Heart right ventricle (tissue), 16 donors: ENCODE measurements at regions not wholly inside any gene's neighbourhood (a gene's known extent, or its start where the extent isn't known, plus 50 kb on each side); places are given as distances from the start of the nearest gene placed in this dataset.

Experiments used
- ATAC-seq, 8 donors: fragments of 200-7000 bp; cut with Tn5 transposase; one replicate each; pipeline ENCODE4 v1.9.1; 2020; ENCODE audit warnings: mild to moderate bottlenecking in 8 of 8, moderate library complexity in 8 of 8, moderate number of reproducible peaks in 1 of 8
- DNase-seq, 2 donors: peaks; one replicate each; pipeline ENCODE4 v3.0.0-alpha.2; 2020
- H3K27ac ChIP-seq, 10 donors: fragments of 200-600 bp; sonication (generic) in 2 of 10; one replicate each; pipeline versions ENCODE4 v1.5.0 to v1.8.0; 2020 to 2022; ENCODE audit warnings: mild to moderate bottlenecking in 3 of 10
- H3K27me3 ChIP-seq, 7 donors: fragments of 200-600 bp; one replicate each; pipeline ENCODE4 v1.8.0; 2021 to 2022; ENCODE audit warnings: mild to moderate bottlenecking in 2 of 7
- H3K36me3 ChIP-seq, 9 donors: fragments of 200-600 bp; sonication (generic) in 1 of 9; one replicate each; pipeline versions ENCODE4 v1.5.0 to v1.8.0; 2020 to 2022; ENCODE audit warnings: mild to moderate bottlenecking in 2 of 9
- H3K4me1 ChIP-seq, 9 donors: fragments of 200-600 bp; sonication (generic) in 1 of 9; one replicate each; pipeline versions ENCODE4 v1.5.0 to v1.8.0; 2020 to 2022; ENCODE audit warnings: mild to moderate bottlenecking in 4 of 9
- H3K4me3 ChIP-seq, 10 donors: fragments of 200-600 bp; sonication (generic) in 2 of 10; one replicate each; pipeline versions ENCODE4 v1.5.0 to v1.8.0; 2020 to 2022; ENCODE audit warnings: mild to moderate bottlenecking in 7 of 10, moderate library complexity in 2 of 10
- H3K9me3 ChIP-seq, 11 donors: fragments of 200-600 bp in 10 of 11; sonication (generic) in 2 of 11; one replicate each; pipeline versions ENCODE4 v1.5.0 to v1.8.0; 2013 to 2022; ENCODE audit warnings: mild to moderate bottlenecking in 2 of 11, control low read depth in 1 of 11, moderate library complexity in 1 of 11
- WGBS, 2 donors: extraction: QIAGEN DNeasy Blood & Tissue Kit; methylation state at CpG; one replicate each; pipeline ENCODE4 v1.1.7; 2013; ENCODE audit warnings: inconsistent platforms in 1 of 2; 5-methylcytosine and 5-hydroxymethylcytosine counted together
- intact Hi-C, 10 donors: fragments of 100-400 bp; cut with DNase I; formaldehyde crosslinking; loops; one replicate each; pipeline versions ENCODE4 v1.11.1 to v1.14.2; 2022
- TF ChIP-seq, protein P1 (sequence below), 9 donors: fragments of 200-600 bp; sonication (generic) in 2 of 9; IDR thresholded peaks; one replicate each; pipeline versions ENCODE4 v1.5.0 to v1.8.0; 2021 to 2022; ENCODE audit warnings: antibody characterized with exemption in 9 of 9, mild to moderate bottlenecking in 5 of 9, moderate library complexity in 1 of 9
- donor health status: Arrhythmogenic right ventricular cardiomyopathy.
- donor health status: ischemic (EF 13 %, LVEDD 7.1; RV severe dilation, severe dysfunction).
- donor health status: healthy with polysubstance abuse.
- donor health status: DM: no; HTN: yes; CAD: no.
- donor health status: DM: no; HTN: no; CAD: no.
- donor health status: ischemic (EF 25% LVEDD 6.9; RV normal size, moderate dysfunction).
- donor health status: ischemic (EF 25% LVEDD 5.7; RV mildly dilated, moderate dysfunction).
- donor health status: healthy.
- donor health status: DM: yes; HTN: yes; CAD: no.
- donor health status: Ischemic cardiomyopathy.
- donor health status: ischemic (EF 35%, LVEDD 5.7; RV mildly dilated, moderate dysfunction).
- donor health status: nonischemic (EF 11% LVEDD 7.7; RV severe dilation, severe dysfunction).
- donor health status: DM: yes; HTN: yes; CAD: no.
- donor health status: PGD.
- donor health status: ischemic (EF 29% LVEDD 5.4; RV normal size, mild dysfunction).
- donor health status: nonischemic (EF 23%, LVEDD 6.1; RV moderate dilation, normal function).

- ATAC-seq (peak; percentile 72 to 97 (median 88)), DNase-seq (peak; percentile 71 to 75)
- Histone ChIP-seq H3K4me3 (no peak overlapping the region), H3K36me3 (no peaks in the 10 kb centered on the region), H3K27me3 (no peaks in the 10 kb centered on the region), H3K9me3 (peaks cover 0 to 8% (median 4%) of the 10 kb centered on the region in 11 donors), H3K27ac (peak overlapping the region; percentile 3 to 81 (median 63)), H3K4me1 (peaks cover 8 to 67% (median 47%) of the 10 kb centered on the region in 9 donors)
- TF ChIP-seq, protein P1, sequence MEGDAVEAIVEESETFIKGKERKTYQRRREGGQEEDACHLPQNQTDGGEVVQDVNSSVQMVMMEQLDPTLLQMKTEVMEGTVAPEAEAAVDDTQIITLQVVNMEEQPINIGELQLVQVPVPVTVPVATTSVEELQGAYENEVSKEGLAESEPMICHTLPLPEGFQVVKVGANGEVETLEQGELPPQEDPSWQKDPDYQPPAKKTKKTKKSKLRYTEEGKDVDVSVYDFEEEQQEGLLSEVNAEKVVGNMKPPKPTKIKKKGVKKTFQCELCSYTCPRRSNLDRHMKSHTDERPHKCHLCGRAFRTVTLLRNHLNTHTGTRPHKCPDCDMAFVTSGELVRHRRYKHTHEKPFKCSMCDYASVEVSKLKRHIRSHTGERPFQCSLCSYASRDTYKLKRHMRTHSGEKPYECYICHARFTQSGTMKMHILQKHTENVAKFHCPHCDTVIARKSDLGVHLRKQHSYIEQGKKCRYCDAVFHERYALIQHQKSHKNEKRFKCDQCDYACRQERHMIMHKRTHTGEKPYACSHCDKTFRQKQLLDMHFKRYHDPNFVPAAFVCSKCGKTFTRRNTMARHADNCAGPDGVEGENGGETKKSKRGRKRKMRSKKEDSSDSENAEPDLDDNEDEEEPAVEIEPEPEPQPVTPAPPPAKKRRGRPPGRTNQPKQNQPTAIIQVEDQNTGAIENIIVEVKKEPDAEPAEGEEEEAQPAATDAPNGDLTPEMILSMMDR (IDR thresholded peaks at IDR 0.05): no peak
- intact Hi-C loops: loop anchor here in 7 of 10 donors (2.0 to 10.0 kb wide), 13 partner anchors 14 to 424 kb away; partner anchors contain the start of gene IRX3 (in 5 of the 7)
- 43 to 49% methylated on average over 9 of the region's 9 CpGs for WGBS, 2 donors
Measured at GRCh38 chr16:54503011-54503855, 216.6 kb upstream of the IRX3 start.

- Histone ChIP-seq H3K4me3 (no peak overlapping the region), H3K9me3 (peaks cover 0 to 20% (median 11%) of the 10 kb centered on the region in 11 donors), H3K4me1 (peaks cover 8 to 61% (median 40%) of the 10 kb centered on the region in 9 donors), H3K27me3 (no peaks in the 10 kb centered on the region), H3K27ac (peak overlapping the region in 2 of 10 donors; percentile 63 to 81), H3K36me3 (no peaks in the 10 kb centered on the region)
- intact Hi-C loops: loop anchor here in 7 of 10 donors (2.0 to 10.0 kb wide), 13 partner anchors 13 to 426 kb away; partner anchors contain the start of gene IRX3 (in 5 of the 7)
- ATAC-seq (no peak), DNase-seq (no peak)
- 71 to 84% methylated on average over 1 of the region's 1 CpG for WGBS, 2 donors
- TF ChIP-seq, protein P1 (IDR thresholded peaks at IDR 0.05): no peak
Measured at GRCh38 chr16:54501797-54502196, 215.2 kb upstream of the IRX3 start.

DNA sequence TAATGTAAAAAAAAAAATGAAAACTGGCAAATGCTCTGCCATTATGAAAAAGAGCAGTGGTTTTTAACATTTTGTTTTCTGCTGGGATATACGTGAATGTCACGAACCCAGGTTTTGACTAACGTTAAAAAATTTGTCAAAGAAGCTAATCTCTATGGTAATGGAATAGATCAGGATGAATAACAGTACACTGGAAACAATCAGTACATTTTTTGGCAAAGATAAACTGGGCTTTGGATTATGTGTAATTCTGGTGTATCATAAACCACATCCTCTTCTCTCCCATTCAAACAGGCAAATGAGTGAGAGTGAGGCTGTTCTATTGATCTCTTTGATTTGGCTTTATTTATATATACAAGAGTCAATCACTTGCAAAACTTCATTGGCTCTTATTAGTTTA, 207.0 kb upstream of the IRX3 start:
- TF ChIP-seq, protein P1 (IDR thresholded peaks at IDR 0.05): no peak
- DNase-seq (no peak), ATAC-seq (no peak)
- 92% methylated on average over 3 of the region's 3 CpGs for WGBS, 2 donors
- H3K4me3 ChIP-seq: no peak overlapping the region
- H3K4me1 ChIP-seq: peaks cover 6 to 18% (median 11%) of the 10 kb centered on the region in 9 donors
- no peak overlapping the region for H3K27ac ChIP-seq
- intact Hi-C loops: no loop called here
- peaks cover 0 to 16% (median 11%) of the 10 kb centered on the region in 11 donors for H3K9me3 ChIP-seq
- no peaks in the 10 kb centered on the region for H3K36me3 ChIP-seq
- H3K27me3 ChIP-seq: no peaks in the 10 kb centered on the region

GRCh38 chr16:54493061-54493460, 206.5 kb upstream of the IRX3 start:
- H3K27me3 ChIP-seq: no peaks in the 10 kb centered on the region
- no peak for ATAC-seq
- peaks cover 0 to 10% (median 5%) of the 10 kb centered on the region in 11 donors for H3K9me3 ChIP-seq
- 84 to 87% methylated on average over 2 of the region's 2 CpGs for WGBS, 2 donors
- H3K4me1 ChIP-seq: peaks cover 6 to 23% (median 11%) of the 10 kb centered on the region in 9 donors
- TF ChIP-seq, protein P1 (IDR thresholded peaks at IDR 0.05): no peak
- DNase-seq: no peak
- intact Hi-C loops: no loop called here
- no peak overlapping the region for H3K27ac ChIP-seq
- no peak overlapping the region for H3K4me3 ChIP-seq
- H3K36me3 ChIP-seq: no peaks in the 10 kb centered on the region
